Occipital lobe (tissue), 1 donor: ENCODE measurements at regions not wholly inside any gene's neighbourhood (a gene's known extent, or its start where the extent isn't known, plus 50 kb on each side); places are given as distances from the start of the nearest gene placed in this dataset.

Experiments used
- DNase-seq: peaks from one replicate; lab custom pipeline; 2025; lab: John Stamatoyannopoulos, UW

DNA sequence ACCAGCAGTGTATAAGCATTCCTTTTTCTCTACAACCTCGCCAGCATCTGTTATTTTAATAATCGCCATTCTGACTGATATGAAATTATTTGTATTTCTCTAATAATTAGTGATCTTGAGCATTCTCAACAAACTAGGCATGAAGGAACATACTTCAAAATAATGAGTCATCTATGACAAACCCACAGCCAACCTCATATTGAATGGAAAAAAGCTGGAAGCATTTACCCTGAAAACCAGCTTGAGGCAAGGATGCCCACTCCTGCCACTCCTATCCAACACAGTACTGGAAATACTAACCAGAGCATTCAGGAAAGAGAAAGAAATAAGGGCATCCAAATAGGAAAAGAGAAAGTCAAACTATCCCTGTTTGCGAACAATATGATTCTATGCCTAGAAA lies 390.6 kb upstream of the ID4 start:
- DNase-seq = no peak

- DNase-seq = no peak
Measured at GRCh38 chr6:19450651-19451050, 386.5 kb upstream of the ID4 start.

DNA sequence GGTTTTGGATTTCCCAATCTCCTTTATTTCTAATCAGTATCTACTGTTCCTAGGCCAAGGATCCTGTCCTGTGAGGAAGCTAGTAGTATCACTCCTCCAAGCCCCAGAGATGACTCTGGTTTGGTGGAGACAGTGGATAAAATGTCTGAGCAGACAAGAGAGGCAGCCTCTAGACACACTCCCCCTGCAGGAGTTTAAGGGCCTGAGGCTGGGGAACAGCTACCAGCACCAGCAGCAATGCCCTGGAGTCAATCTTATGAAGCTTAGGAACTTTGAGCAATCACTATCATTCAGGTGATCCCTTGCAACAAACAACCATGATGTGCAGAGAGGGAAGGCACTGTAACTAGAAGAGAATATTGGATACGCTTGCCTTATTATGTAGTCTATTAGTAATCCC lies 384.7 kb upstream of the ID4 start:
- no peak for DNase-seq

GRCh38 chr6:19454001-19454720 lies 383.0 kb upstream of the ID4 start:
- DNase-seq = no peak

DNA sequence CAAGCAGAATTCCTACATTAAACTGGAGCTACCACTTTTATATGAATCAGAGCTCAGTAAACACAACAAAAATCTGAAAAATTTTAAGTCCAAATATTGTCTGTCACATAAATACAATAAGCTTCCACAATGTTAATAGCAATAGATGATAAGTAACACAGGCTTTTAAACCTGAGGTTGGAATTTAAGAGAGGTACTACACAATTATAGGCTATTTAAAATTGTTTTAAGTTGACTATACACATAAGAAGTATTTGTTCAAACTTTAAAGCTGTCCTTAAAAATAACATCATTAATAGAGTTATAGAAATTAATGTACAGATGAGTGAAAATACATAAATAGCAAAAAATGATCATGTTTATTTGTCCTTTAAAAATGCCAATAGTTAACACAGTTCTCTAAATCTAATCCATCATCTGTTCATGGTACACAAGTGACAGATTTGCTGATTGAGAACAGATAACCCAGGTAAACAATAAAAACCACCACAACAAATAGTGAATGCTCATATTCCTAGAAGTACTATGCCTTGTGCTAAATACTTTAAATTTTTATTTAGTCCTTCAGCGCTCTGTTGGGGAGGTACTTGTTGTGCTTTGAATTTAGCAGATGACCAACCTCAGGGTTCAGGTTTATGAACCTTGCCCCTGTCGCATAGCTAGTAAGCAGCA lies 382.3 kb upstream of the ID4 start:
- no peak for DNase-seq

DNA sequence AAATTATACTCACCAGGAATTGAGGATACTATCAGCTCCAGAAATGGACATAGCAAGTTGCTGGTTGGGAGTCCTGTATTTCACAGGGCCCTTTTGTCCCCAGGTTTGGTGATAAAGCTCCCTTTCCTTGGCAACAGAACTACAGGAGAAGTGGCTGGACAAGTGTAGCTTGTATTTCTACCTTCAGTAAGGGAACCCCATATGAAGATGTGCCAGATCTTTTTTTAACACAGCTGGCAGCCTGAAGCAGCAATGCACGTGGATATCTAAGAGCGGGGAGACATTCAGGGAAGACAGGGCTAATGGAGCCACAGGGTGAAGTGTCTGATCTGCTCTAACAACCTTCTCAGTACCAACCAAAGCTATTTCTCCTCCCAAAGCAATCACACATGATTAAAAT lies 373.9 kb upstream of the ID4 start:
- DNase-seq = no peak

GRCh38 chr6:19463925-19464324 lies 373.2 kb upstream of the ID4 start:
- DNase-seq = no peak

DNA sequence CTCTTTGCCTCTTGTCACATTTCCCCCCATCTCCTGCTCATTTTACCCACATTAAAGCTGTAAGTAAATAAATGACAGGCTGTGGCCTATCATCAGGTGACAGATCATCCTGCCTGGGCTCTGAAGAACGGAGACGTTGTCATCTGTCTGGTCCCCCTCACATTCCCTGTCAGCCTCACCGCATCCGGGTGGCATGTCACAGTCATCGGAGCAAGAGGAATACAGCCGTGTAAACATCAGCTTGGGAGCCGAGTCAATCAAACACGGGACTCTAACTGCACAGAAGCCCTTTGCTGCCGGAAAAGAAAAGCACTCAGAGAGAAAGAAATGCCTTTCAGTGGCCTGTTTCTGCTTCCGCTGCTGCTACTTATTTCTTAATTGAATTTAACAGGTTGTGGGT lies 371.9 kb upstream of the ID4 start:
- no peak for DNase-seq

GRCh38 chr6:19465760-19466159 lies 371.4 kb upstream of the ID4 start:
- DNase-seq = no peak

GRCh38 chr6:19470333-19470732 lies 366.8 kb upstream of the ID4 start:
- no peak for DNase-seq

GRCh38 chr6:19472153-19472552 lies 365.0 kb upstream of the ID4 start:
- no peak for DNase-seq

DNA sequence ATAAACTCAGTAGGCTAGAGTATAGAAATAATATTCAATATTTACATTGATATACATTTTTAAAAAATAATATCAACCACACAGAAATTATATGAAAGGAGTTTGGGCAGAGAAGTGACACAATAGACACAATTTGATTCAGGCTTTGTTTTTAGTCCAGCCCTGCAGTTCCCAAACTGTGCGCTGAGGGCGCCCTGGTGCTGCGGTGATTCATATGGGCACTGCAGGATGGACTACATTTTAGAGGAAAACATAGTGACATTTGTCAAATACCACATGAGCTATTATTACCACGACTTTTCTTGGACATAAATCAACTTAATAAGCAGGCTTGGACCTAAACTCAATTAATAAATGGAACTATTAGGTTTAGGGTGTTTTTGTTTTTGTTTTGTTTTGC lies 364.3 kb upstream of the ID4 start:
- DNase-seq = no peak

DNA sequence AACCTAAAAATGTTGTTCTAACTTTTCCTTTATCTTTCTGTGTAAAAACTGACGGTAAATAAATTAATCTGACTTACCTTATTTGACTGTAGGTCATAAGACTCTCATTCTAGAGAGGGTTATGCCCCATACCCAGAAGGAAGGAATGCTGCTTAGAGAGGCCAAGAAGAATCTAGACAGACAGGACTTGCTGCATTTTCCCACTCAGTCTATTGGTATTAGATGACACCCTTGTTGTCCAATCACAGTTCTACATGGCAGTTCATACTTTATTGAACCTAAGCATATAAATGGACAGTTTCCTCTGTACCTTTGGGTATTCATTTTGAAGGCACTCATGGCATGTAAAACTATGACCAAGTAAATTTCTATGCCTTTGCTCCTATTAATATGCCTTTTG lies 359.6 kb upstream of the ID4 start:
- no peak for DNase-seq

- DNase-seq = no peak
Measured at GRCh38 chr6:19478273-19478672, 358.9 kb upstream of the ID4 start.

DNA sequence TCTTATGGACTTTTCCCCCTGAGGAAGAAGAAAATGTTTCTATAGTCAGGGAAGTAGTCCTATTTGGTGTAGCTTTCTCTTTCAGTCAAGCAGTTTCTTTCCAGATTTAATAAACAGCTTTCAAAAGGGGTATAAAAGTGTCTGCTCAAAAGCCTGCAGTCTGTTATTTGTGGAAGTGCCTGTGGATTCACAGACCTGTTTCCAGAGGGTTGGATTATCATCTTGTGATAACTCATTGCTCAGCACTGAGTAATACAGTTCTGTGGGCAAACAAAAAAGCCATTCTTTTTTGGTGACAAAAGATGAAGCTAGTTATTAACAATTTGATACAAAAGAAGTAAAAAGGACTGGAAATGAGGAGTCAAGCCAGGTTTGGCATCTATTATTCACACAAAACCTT lies 358.2 kb upstream of the ID4 start:
- DNase-seq = no peak

- DNase-seq = no peak
Measured at GRCh38 chr6:19479551-19479950, 357.6 kb upstream of the ID4 start.

DNA sequence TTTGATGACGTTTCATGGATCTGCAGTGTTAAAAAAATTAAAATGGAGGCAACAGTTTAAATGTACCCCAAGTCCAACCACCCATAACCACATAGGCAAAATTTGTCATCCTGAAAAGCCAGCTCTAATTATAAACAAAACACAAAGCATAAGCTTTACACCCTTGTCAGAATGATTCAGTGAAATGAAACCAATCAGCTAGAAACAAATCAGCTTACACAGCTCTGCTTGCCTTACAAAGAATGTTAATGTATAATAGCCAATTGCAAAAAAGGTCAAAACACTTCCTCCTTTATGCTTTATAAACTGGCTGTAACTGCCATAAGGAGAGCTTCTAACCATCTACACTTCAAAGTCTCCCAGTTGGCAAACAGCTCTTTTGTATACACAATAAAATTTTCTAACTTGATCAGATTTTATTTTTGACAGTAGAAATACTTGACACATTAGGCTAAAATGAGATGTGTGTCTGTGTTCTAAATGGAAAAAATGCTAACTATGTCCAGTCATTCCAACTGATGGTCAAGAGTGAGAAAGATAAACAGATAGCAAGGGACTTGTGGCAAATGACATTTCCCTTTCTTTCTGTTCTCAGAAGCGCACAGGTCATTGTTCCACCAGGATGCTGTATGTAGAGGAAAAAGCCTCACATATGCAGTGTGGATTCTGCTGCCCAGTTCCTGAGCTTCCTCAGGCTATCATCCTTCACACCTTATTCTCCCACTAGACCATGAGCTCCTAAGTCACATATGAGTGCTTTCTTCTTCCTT lies 344.3 kb upstream of the ID4 start:
- no peak for DNase-seq

DNA sequence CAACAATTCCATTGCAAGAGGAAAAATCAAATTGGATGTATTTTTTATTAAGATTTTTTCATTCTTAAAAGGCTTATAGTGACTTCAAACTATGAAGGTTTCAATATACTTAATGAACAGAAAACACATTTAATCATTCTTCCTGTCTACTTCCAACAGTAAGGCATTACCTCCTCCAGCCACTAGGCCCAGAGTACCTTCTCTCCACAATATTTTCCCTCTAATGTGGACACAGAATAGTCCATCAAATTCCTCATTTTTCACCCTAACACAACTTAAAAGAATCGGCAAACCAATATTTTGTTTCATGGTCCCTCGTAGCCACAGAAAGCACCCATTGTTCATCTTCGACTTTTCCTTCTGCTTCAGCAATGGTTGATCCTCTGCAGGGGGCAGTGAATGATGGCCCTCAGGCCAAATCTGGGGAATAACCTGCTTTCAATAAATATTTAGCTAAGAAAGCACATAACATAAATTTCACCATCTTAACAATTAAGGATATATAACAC lies 335.4 kb upstream of the ID4 start:
- DNase-seq = no peak

DNA sequence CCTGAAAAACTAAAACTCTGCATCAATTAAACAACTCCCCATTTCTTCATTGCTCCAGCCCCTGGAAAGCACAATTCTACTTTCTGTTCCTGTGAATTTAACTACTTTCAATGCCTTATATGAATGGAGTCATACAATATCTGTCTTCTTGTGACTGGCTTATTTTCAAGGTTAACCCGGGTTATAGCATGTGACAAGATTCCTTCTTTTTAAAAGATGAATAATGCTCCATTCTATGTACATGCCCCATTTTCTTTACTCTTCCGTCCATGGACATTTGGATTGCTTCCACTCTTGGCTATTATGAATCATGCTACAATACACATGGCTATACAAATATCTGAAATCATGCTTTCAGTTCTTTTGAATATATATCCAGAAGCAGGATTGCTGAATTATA lies 334.9 kb upstream of the ID4 start:
- no peak for DNase-seq

DNA sequence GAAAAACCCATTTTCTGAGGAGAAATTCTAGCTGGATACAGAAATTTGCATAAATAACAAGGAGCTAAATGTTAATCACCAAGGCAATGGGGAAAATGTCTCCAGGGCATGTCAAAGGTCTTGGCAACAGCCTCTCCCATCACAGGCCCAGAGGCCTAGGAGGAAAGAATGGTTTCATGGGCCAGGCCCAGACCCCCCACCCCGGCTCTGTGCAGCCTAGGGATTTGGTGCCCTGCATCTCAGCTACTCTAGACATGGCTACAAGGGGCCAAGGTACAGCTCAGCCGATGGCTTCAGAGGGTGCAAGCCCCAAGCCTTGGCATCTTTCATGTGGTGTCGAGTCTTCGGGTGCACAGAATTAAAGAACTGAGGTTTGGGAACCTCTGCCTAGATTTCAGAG lies 321.2 kb upstream of the ID4 start:
- DNase-seq = no peak

GRCh38 chr6:19519941-19520340 lies 317.2 kb upstream of the ID4 start:
- no peak for DNase-seq

- DNase-seq = no peak
Measured at GRCh38 chr6:19524366-19525186, 312.6 kb upstream of the ID4 start.
